Astrocyte of the spinal cord (primary cell): ENCODE measurements at regions not wholly inside any gene's neighbourhood (a gene's known extent, or its start where the extent isn't known, plus 50 kb on each side); places are given as distances from the start of the nearest gene placed in this dataset.

ENCODE experiments used
- DNase-seq: peaks from one replicate; pipeline ENCODE4 v3.0.0; 2011; ENCODE audit warnings: low read depth, low spot score
- H3K4me3 ChIP-seq: 2 replicates; pipeline ENCODE4 v1.5.1; 2011; ENCODE audit warnings: low read depth, mild to moderate bottlenecking, low read length, moderate library complexity
- in situ Hi-C: cut with HindIII; loops from 2 replicates; pipeline ENCODE4 v1.10.0; 2017; ENCODE audit warnings: low sequenced_read_pairs
- TF ChIP-seq, protein P1 (sequence below): IDR thresholded peaks from 2 replicates; pipeline ENCODE4 v1.5.1; 2012; ENCODE audit warnings: low read depth, mild to moderate bottlenecking, low read length, inconsistent platforms

DNA sequence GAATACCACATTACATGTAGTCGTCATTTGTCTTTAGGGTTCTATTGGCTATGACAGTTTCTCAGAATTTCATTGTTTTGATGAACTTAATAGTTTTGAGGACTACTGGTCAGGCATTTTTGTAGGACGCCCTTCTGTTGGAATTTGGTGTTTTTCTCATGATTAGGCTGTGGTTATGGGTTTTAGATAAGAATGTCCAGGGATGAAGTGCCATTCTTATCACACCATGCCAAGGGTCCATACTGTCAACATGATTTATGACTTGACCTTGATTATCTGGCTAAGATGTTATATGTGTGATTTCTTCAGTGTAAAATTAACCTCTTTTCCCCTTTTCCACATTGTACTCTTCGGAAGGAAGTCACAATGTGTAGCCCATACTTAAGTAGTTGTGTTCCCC, 135.3 kb downstream of the DIPK2A start:
- no peak for DNase-seq
- no peak overlapping the region for H3K4me3 ChIP-seq
- in situ Hi-C loops = no loop called here
- TF ChIP-seq, protein P1, sequence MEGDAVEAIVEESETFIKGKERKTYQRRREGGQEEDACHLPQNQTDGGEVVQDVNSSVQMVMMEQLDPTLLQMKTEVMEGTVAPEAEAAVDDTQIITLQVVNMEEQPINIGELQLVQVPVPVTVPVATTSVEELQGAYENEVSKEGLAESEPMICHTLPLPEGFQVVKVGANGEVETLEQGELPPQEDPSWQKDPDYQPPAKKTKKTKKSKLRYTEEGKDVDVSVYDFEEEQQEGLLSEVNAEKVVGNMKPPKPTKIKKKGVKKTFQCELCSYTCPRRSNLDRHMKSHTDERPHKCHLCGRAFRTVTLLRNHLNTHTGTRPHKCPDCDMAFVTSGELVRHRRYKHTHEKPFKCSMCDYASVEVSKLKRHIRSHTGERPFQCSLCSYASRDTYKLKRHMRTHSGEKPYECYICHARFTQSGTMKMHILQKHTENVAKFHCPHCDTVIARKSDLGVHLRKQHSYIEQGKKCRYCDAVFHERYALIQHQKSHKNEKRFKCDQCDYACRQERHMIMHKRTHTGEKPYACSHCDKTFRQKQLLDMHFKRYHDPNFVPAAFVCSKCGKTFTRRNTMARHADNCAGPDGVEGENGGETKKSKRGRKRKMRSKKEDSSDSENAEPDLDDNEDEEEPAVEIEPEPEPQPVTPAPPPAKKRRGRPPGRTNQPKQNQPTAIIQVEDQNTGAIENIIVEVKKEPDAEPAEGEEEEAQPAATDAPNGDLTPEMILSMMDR = no peak

DNA sequence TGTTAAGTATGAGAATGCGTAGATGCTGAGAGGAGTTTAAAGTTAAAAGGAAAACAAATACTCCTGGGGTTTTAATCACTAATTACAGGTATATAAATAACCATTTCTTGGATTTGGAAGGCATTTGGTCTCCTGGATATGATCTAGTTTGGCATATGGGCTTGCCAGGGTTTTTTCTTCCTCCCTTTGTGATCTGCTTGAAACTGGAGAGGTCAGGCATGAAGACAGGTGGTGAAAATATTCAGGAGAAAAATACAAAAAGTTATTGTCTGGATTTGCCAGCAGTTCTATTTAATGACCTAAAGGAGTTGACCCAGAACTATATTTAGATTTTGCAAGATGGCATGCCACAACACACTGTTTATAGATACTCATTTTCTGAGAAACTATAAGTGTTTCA, 136.3 kb downstream of the DIPK2A start:
- TF ChIP-seq, protein P1 = no peak
- DNase-seq = no peak
- in situ Hi-C loops = no loop called here

DNA sequence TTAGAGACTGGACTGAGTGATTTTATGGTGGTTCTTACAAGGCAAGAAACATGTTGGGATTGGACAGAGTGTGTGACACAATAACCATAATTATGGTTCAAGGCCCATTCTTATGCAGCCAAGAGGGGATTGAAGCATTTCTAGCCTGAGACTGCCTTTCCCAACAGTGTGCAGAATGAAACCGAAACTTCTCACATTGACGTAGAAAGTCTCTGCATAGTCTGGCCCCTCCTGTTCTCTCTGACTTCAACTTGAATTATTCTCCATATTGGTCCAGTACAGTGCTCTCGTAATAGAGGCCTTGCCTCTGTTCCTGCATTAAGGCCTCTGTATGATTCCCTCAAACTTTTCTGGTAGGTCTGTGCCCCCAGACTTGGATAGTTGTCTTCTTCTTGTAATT, 138.3 kb downstream of the DIPK2A start:
- TF ChIP-seq, protein P1 = no peak
- no peak overlapping the region for H3K4me3 ChIP-seq
- in situ Hi-C loops = no loop called here
- DNase-seq = no peak

More for the DNA sequence above, 136.3 kb downstream of the DIPK2A start:
- no peak overlapping the region for H3K4me3 ChIP-seq

DNA sequence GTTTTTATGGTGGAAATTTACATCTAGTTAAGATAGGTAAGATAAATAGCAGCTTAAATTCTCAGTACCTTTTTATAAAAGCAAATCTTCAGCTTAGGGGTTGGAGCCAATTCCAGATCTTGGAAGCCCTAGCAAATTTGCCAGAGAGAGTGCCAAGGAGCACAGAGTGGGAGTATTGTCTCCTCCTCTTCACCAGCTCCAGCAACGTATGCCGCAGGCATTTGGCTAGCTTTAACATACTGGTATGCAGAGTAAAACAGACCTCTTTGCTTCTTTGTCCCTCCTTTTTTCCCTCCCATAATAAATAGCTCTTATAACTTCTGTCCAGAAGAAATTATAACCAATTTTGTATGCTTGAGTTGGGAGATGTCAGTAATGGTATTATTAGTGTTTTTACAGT, 140.4 kb downstream of the DIPK2A start:
- TF ChIP-seq, protein P1 = no peak
- H3K4me3 ChIP-seq = no peak overlapping the region
- no peak for DNase-seq
- in situ Hi-C loops = no loop called here

DNA sequence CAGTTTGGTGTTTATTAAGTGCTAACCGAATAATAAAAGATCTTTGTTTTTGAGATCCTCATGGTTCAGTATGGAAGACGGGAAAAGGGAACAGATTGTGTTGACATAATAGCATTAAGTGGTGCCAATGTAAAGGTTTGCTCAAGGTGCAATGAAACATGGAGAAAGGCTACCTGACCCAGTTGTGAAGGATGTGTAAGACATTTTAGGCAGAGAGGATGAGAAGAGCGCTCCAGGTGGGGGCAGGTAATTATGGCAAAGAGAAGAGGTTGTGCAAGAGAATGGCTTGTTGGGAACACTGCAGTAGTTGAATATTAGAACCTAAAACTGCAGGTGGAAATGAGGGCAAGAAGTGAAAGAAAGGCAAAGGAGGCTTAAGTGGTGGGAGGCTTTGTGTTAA, 140.8 kb downstream of the DIPK2A start:
- no peak overlapping the region for H3K4me3 ChIP-seq
- TF ChIP-seq, protein P1 = no peak
- in situ Hi-C loops = no loop called here
- DNase-seq = no peak

DNA sequence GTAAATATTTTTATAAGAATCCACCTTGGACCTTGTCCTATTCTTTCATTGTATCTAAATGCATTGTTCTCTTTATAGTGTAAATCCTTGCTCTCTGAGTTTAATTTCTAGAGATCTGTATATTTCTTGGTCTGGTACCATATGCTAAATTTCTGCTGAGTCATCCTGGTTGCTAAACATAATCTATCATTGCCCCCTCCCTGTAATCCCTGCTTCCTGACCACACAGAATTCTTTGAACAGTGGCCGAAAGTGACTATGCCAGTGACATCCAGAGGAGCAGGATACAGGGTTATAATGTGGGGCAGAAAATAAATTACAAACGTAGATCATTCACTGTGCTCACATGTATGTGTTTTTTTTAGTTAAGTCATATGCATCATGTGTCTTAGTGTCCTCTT, 143.1 kb downstream of the DIPK2A start:
- DNase-seq = no peak
- in situ Hi-C loops = no loop called here
- TF ChIP-seq, protein P1 = no peak
- H3K4me3 ChIP-seq = no peak overlapping the region

DNA sequence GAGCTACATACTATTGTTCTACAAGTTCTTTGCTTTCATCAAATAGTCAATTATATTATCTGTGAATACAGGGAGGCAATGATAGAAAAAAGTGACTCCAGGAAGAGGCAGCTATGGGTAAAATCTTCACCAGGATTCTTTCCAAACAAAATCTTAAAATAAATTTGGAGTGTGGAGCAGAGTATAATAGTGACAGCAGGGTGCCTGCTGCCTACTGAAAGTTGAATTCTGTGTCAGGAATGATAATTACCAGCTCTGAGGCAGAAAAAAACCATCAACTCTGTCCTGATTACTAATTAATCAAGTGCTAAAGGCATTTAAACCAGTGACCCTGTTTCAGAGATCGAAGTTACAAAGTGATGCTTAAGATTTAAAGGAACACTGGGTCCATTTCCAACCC, 148.0 kb downstream of the DIPK2A start:
- no peak for DNase-seq
- TF ChIP-seq, protein P1 = no peak
- H3K4me3 ChIP-seq = no peak overlapping the region
- in situ Hi-C loops = no loop called here
